ENCODE measurements at regions not wholly inside any gene's neighbourhood (a gene's known extent, or its start where the extent isn't known, plus 50 kb on each side); places are given as distances from the start of the nearest gene placed in this dataset.

- no peak for DNase-seq (ENCODE audit: low spot score)
These were observed 56.9 kb upstream of the TBC1D5 start for GRCh38 chr3:17799312-17799711.

- DNase-seq (ENCODE audit: low spot score), result no peak
These were observed 55.6 kb upstream of the TBC1D5 start for GRCh38 chr3:17798000-17798399.

GRCh38 chr3:17795711-17796110 is 53.3 kb upstream of the TBC1D5 start:
- DNase-seq (ENCODE audit: low spot score), result no peak

GRCh38 chr3:17795280-17795679 is 52.8 kb upstream of the TBC1D5 start:
- DNase-seq (ENCODE audit: low spot score), result no peak

GRCh38 chr3:17793542-17794195 is 51.2 kb upstream of the TBC1D5 start:
- DNase-seq (ENCODE audit: low spot score), result no peak
